ENCODE measurements at regions not wholly inside any gene's neighbourhood (a gene's known extent, or its start where the extent isn't known, plus 50 kb on each side); places are given as distances from the start of the nearest gene placed in this dataset.
"Not testable (repeated sequence)": the region's sequence is repeated elsewhere in the genome, so short reads cannot be mapped to it uniquely, and the experiment has no call there.

DNA sequence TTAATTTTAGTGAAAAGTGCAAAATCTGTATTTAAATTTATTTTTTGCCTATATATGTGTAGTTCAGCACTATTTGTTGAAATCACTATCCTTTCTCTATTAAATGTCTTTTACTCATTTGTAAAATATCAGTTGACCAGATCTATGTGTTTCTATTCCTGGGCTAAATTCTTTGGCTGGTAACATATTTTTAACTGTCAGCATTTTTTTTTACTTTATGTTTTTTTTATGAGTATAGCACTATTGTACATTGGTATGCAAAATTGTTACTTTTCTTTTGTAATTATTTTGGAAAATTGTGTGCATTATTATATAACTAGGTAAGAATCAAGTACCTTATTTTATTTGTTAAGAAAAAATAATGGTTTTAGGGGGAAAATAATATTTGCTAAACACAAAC, 582.8 kb upstream of the ADGRB3 start:
- no peak for DNase-seq

DNA sequence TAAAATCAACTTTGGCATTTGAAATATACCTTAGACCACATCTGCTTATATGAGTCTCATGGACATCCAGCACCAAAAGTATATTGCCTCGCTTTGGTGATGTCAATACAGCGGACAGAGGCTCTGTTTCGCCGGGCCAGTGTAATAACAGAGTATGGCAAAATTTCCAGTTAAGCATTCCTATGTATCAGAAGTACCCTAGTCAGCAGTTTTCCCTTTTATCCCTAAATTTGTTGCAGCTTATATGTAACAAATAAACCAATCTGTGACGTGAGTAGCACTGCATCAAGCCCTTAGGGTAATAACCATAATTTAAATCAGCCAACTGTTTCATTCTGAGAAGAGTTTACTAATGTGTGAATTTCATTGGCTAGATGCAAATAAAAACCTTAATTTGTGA, 585.5 kb upstream of the ADGRB3 start:
- DNase-seq = no peak

DNA sequence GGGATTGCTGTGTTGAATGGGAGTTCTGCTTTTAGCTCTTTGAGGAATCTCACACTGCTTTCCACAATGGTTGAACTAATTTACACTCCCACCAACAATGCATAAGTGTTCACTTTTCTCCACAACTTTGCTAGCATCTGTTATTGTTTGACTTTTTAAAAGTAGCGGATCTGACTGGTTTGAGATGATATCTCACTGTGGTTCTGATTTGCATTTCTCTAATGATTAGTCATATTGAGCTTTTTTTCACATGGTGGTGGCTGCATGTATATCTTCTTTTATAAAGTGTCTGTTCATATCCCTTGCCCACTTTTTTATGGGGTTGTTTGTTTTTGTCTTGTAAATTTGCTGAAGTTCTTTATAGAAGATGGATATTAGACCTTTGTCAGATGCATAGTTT, 588.3 kb upstream of the ADGRB3 start:
- no peak for DNase-seq

DNA sequence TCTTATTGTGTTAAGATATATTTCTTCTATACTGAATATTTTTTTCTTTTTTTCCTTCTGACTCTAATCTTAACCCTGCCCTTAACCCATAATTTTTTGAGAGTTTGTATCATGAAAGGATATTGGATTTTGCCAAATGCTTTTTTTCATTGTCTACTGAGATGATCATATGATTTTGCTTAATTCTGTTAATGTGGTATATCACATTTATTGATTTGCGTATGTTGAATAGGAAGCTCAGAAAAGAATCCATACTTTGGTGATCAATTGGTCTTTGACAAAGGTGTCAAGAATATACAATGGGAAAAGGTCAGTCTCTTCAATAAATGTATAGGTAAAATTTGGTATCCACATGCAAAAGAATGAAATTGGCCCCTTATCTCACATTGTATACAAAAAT, 588.8 kb upstream of the ADGRB3 start:
- no peak for DNase-seq

DNA sequence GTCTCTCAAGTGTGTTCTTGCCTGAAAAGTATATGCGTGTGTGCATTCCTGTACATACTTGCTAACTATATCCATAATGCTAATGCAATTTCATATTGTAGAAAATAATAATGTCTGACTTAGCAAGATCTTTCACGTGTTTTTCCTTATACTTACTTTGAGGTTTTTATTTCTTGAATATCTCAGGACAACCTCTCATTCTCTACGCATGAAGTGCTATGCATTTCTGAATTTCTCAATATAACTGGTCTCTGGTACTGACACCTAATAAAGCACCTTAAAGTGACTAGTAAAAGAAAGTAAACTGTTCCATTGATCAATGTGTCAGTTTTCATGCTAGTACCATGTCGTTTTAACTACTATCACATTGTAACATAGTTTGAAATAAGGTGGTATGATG, 589.9 kb upstream of the ADGRB3 start:
- no peak for DNase-seq

DNA sequence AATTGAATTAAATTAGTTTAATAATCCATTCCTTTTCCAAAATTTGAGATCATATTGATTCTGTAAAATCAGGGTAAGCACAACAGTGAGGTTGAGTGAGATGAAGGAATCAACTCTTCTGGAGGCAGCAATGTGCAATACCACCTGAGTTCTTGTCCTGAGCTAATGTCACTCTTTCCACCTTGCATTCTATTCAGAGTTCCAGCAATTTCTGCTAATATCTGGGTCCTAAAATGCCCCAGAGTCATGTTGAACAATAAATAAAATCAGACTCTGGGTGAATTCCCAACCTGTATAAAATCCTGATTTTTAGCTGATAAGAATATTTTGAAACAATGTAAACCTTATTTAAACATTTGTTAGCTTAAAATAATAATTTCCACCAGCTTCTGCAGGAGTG, 590.8 kb upstream of the ADGRB3 start:
- DNase-seq = no peak

DNA sequence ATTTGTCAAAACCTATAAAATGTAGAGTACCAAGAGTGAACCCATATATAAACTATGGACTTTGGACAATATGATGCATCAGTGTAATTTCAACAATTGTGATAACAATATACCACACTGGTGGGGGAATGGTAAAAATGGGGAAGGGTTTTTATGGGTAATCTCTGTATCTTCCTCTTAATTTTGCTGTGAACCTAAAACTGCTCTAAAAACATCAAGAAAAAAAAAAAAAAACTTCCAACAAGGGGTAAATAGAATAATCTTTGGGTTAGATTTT, 592.0 kb upstream of the ADGRB3 start:
- DNase-seq = no peak

DNA sequence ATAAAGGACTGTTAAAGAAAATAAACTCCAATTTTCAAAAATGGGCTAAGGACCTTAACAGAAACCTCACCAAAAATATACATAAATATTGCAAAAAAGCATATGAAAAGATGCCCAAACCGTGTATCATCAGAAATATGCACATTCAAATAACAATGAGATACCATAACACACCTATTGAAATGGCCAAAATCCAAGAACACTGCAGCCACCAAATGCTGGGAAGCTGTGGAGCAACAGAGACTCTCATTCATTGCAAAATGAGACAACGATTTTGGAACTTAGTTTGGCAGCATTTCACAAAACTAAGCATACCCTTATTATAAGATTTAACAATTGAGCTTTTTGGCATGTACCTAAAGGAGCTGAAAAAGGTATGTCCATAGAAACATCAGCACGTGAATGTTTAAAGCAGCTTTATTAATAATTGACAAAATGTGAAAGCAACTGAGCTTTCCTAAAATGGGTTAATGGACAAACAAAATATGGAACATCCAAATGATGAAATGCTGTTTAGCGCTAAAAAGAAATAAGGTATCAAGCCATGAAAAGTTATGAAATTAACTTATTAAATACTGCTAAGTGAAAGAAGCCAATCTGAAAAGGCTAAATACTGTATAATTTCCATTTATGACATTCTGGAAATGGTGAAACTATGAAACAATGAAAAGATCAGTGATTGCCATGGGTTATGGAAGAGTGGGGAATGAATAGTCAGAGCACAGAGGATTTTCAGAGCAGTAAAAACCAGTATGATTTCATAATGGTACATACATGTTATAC, 592.6 kb upstream of the ADGRB3 start:
- no peak for DNase-seq

DNA sequence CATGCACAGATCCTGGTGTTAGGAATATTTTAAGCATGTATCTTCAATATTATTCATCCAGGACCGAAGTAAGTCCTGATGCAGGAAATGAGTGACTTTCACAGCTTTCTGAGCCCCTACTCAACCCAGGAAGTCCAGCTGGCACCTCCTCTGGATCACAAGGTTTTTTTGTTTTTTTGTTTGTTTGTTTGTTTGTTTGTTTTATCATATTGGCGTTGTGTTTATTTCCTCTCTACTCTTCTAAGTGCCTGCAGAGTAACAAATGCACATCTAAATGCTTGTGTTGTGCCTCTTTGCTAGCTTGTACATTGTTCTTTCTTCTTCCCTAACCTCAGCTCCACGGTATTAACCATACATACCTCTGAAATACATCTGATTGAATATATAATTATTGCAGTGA, 594.3 kb upstream of the ADGRB3 start:
- no peak for DNase-seq

DNA sequence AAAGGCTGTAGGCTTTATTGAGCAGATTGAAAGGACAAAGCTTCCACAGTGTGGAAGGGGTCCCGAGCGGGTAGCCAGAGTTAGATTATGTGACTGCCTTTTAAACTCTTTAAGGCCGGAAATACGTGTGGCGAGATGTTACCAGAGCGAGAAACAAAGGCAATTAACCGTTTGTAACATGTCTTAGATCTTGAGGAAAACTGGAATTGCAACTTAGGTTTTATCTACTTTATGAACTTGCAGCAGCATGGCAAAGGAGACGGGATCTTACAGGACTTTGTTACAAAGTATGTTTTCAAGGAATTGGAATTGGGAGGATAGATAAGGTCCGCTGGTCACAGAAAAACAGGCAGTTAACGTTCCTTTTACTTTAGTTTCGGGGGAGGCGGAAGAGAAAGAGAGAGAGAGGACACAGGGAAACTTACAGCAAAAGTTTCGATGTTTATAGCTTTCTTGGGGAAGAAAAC, 594.7 kb upstream of the ADGRB3 start:
- no peak for DNase-seq

DNA sequence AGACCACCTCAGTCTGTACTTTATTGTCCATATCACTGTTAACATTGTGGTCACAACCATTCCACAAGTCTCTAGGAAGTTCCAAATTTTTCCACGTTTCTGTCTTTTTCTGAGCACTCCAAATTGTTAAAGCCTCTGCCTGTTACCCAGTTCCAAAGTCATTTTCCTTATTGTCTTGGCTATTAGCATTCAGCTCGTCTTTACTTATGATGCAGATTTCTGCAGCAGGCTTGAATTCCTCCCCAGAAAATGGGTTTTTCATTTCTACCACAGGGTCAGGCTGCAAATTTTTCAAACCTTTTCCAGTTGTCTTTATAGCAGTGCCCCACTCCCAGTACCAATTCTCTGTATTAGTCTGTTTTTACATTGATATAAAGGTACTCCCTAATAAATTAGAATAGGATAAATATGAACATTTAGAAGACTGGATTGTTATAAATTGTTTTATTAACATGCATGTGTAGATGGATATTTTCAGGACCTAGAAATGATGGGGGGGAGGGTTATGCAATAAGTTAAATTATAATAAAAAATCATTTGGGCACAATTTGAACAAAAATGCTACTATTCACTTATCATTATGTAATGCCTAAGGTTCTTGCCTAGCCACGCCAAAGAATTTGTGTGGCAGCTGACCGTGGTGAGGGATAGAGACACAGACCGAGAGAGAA, 595.3 kb upstream of the ADGRB3 start:
- no peak for DNase-seq

DNA sequence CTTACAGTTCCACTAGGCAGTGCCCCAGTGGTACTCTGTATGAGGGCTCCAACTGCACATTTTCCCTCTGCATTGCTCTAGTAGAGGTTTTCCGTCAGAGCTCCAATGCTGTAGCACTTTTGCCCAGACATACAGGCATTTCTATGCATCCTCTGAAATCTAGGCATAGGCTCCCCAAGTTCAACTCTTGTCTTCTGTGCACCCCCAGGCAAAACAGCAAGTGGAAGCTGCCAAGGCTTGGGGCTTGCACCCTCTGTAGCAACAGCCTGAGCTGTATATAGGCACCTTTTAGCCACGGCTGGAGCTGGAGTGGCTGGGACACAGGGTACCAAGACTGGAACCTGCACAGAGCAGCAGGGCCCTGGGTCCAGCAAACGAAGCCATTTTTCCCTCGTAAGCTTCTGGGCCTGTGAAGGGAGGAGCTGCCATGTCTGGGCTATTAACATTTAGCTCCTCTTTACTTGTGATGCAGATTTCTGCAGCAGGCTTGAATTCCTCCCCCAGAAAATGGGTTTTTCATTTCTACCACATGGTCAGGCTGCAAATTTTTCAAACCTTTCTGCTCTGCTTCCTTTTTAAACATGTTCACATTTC, 596.2 kb upstream of the ADGRB3 start:
- no peak for DNase-seq

DNA sequence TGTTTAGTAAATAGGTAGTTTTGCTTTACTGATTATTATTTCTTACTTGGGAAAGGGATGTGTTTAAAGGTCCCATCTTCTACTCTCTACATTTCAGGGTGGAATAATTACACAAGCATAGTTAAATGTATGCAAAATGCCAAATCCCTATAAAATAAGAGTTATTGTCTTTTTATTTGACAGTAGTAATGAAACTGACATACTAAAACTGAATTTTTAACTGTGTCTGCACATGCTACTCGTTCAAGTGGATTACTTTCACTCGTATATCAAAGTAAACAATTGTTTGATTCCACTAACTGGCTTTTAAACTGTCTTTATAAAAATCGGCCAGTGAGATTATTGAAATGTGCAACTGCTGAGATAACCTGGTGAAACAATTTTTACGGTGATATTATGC, 602.9 kb upstream of the ADGRB3 start:
- DNase-seq = no peak

DNA sequence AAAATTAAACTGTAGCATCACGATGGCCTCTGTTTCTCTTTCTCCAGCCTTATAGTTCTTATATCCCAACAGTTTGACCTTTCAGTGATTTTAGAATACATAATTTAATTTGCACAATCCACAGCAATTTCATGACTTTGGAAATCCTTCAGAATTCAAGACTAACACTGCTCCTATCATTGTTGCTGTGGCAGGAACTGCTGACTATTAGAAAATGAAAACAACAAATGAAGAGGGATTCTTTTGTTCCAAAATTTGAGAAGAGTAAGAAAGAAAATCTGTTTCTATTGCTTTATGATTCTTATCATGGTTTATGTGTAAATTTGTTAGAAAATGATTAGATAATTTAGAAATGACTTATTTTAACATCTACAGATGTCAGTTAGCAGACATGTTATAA, 604.0 kb upstream of the ADGRB3 start:
- no peak for DNase-seq

DNA sequence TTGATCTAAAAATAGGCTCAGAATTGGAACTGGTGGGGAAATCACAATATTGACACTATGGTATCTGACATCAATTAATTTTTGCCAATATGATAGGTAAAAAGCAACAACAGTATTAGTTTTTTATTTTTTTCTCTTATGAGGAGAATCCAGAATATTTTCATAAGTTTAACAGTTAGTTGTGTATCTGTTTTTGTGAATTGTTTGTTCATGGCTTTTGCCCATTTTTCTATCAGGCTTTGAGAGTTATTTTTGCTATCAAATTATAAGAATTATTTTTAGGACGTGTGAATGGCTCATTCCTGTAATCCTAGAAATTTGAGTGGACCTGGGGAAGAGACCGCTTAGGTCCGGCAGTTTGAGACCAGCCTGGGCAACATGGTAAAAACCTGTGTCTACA, 608.6 kb upstream of the ADGRB3 start:
- no peak for DNase-seq

DNA sequence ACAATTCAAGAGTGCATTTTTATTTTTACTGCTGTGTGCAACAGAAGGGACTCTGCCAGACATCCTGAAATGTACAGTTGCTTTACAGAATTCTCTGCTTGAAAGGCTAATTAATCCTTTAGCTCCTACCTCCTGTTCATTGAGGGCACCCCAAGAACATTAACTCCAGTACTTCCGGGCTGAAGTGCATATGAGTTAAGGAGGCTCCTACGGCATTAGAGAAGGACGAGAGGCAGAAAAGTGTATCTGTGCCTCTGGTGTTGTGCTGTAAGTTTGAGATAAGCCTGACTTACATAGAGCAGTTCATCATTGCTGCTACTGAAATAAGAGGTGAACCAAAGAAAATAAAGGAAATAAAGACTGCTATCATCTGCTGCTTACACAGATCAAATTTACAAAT, 609.3 kb upstream of the ADGRB3 start:
- no peak for DNase-seq

DNA sequence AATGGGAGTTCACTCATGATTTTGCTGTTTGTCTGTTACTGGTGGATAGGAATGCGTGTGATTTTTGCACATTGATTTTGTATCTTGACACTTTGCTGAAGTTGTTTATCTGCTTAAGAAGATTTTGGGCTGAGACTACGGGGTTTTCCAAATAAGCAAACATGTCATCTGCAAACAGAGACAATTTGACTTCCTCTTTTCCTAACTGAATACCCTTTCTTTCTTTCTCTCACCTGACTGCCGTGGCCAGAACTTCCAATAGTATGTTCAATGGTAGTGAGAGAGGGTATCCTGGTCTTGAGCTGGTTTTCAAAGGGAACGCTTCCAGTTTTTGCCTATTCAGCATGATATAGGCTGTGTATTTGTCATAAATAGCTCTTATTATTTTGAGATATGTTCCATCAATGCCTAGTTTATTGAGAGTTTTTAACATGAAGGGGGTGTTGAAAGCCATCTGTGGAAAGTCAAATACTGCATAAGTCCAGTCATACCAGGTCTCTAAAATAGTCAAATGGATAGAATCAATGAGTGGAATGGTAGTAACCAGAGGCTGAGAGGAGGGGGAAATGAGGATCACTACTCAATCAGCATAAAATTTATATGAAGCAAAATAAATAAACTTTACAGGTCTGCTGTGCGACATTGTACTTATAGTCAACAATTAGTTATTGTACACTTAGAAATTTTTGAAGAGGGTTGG, 610.4 kb upstream of the ADGRB3 start:
- no peak for DNase-seq

DNA sequence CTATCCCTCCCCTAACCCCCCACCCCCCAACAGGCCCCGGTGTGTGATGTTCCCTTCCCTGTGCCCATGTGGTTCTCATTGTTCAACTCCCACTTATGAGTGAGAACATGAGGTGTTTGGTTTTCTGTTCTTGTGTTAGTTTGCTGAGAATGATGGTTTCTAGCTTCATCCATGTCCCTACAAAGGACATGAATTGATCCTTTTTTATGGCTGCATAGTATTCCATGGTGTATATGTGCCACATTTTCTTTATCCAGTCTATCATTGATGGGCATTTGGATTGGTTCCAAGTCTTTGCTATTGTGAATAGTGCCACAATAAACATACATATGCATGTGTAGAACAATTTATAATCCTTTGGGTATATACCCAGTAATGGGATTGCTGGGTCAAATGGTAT, 612.1 kb upstream of the ADGRB3 start:
- DNase-seq = not testable (repeated sequence)

DNA sequence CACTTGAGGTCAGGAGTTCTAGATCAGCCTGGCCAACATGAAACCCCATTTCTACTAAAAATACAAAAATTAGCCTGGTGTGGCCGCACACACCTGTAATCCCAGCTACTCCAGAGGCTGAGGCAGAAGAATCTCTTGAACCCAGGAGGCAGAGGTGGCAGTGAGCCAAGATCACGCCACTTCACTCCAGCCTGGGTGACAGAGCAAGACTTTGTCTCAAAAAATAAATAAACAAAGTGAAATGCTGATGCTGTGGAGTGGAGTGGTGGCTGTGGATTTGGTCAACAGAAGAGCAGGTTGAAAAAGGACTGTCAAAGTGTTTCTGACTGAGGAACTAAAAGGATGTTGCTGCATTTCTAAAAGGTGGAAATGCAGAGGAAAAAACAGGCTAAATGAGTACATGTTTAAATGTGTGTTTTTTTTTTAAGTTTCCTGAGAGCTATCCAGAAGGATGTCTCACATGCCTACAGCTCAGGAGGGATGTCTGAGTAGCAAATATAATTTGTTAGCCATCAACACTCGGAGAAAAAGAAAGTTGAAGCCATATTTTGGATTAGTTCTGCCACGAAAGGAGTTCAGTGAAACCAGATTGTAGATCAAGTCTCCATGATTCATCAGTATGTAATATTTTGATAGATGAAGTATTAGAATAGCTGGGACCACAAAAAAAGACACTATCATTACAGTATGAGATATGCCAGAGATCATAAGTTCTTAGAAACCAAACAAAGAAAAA, 621.1 kb upstream of the ADGRB3 start:
- no peak for DNase-seq

DNA sequence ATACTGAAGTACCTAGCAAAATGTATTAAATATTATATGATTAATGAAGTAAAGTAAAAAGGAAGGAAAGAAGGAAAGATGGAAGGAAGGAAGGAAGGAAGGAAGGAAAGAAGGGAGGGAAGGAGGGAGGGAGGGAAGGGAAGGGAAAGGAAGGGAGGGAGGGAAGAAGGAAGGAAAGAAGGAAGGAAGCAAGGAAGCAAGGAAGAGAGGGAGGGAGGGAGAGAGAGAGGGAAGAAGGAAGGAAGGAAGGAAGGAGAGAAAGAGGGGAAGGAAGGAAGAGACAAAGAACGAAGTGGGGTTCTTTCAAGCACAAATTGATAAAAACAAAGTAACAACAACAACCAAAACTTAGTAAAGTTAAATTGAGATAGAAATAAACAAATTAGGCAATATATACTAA, 622.3 kb upstream of the ADGRB3 start:
- DNase-seq = no peak

DNA sequence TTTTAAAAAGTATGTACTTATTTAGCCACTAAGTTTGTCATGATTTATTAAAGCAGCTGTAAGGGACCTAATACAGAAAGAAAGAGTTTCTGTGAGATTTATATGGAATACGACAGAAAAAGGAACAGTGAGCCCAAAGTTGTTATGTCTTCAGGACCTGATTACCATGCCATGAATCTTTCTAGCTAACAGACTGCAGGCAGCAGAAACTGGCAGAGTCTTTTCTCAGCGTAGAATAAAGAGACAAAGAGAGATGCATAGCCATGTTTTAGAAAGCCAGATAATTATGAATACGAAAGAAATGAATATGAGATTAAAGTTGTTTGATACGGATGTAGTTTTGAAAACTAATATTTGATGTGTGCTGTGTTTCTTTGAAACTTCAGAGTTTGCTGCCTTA, 624.1 kb upstream of the ADGRB3 start:
- DNase-seq = no peak

DNA sequence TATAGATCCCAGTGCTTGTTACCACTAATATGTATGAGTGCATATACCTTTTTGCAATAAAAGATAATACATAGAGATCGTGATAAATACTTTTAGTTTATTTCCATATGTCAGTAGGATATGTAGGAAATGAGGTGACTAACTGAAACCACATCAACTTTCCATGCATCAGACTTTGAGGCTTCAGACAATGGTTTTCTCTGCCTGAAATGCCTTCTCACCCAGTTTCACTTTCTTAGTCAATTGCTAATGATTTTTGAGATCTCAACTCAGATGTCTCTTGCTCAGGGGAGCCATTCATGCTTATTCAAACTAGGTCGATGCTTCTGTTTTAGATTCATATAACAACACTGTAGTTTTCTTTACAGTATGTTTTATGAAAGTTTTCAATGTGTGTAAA, 626.6 kb upstream of the ADGRB3 start:
- DNase-seq = no peak

DNA sequence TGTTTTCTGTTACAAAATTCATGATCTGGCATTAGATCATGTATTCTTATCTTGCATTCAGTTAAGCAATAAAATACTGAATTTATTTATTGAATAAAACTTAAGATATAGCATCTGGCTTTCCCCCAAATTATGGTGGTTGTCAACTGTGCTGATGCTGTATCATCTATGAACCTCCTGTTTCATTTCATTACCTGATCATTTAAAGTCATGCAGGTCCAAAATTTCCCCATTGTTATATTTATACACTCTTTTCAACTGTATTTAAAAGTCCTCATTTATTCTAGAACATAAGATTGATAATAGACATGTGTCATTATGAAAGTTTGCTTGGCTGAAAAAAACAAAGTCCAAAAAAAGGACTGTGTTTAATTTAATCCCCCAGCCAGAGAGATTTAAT, 627.4 kb upstream of the ADGRB3 start:
- no peak for DNase-seq

All from CD4-positive, alpha-beta T cell treated with Interleukin-6 for 4 hours (primary cell).